HEK293T (cell line): ENCODE measurements at regions not wholly inside any gene's neighbourhood (a gene's known extent, or its start where the extent isn't known, plus 50 kb on each side); places are given as distances from the start of the nearest gene placed in this dataset.

Source experiments
- BHLHE40 ChIP-seq: fragments of 450-650 bp; IDR thresholded peaks from 2 replicates; pipeline ENCODE4 v1.6.1; 2016; ENCODE audit warnings: mild to moderate bottlenecking, moderate library complexity, borderline replicate concordance
- ELF4 ChIP-seq: fragments of 450-650 bp; IDR thresholded peaks from 2 replicates; pipeline ENCODE4 v1.6.1; 2017; ENCODE audit warnings: antibody characterized with exemption
- FOXA1 ChIP-seq: fragments of 450-650 bp; IDR thresholded peaks from 2 replicates; pipeline ENCODE4 v1.6.1; 2016; ENCODE audit warnings: mild to moderate bottlenecking
- FOXK2 ChIP-seq: fragments of 450-650 bp; IDR thresholded peaks from 2 replicates; pipeline ENCODE4 v1.6.1; 2016; ENCODE audit warnings: mild to moderate bottlenecking
- FOXM1 ChIP-seq: fragments of 450-650 bp; IDR thresholded peaks from 2 replicates; pipeline ENCODE4 v1.6.1; 2017; ENCODE audit warnings: mild to moderate bottlenecking, borderline replicate concordance
- HDGF ChIP-seq: fragments of 450-650 bp; IDR thresholded peaks from 2 replicates; pipeline ENCODE4 v1.6.1; 2017; ENCODE audit warnings: antibody characterized with exemption, borderline replicate concordance
- L3MBTL2 ChIP-seq: fragments of 450-650 bp; conservative IDR thresholded peaks from 2 replicates; pipeline ENCODE4 v1.6.1; 2016; ENCODE audit warnings: mild to moderate bottlenecking
- LEF1 ChIP-seq: fragments of 450-650 bp; IDR thresholded peaks from 2 replicates; pipeline ENCODE4 v1.6.1; 2017; ENCODE audit warnings: mild to moderate bottlenecking, borderline replicate concordance
- NFRKB ChIP-seq: fragments of 450-650 bp; IDR thresholded peaks from 2 replicates; pipeline ENCODE4 v1.6.1; 2016; ENCODE audit warnings: mild to moderate bottlenecking, moderate library complexity
- PKNOX1 ChIP-seq: fragments of 450-650 bp; IDR thresholded peaks from 2 replicates; pipeline ENCODE4 v1.6.1; 2016
- SP1 ChIP-seq: fragments of 450-650 bp; IDR thresholded peaks from 2 replicates; pipeline ENCODE4 v1.6.1; 2017
- TARDBP ChIP-seq: fragments of 450-650 bp; IDR thresholded peaks from 2 replicates; pipeline ENCODE4 v1.6.1; 2016
- ZNF384 ChIP-seq: fragments of 450-650 bp; IDR thresholded peaks from 2 replicates; pipeline ENCODE4 v1.6.1; 2016

GRCh38 chr12:5328669-5329517, 103.0 kb upstream of the NTF3 start:
- TF ChIP-seq ZNF384 (no peak), SP1 (no peak), ELF4 (no peak), NFRKB (no peak), PKNOX1 (no peak), LEF1 (no peak), FOXK2 (no peak), HDGF (no peak), TARDBP (no peak), BHLHE40 (no peak), FOXM1 (no peak), L3MBTL2 (no peak), FOXA1 (no peak)
